Caco-2 (cell line): ENCODE measurements at regions not wholly inside any gene's neighbourhood (a gene's known extent, or its start where the extent isn't known, plus 50 kb on each side); places are given as distances from the start of the nearest gene placed in this dataset.

Experiments used
- BruUV-seq: library from RNA; stranded (reverse); fragments of 400-500 nt; replicated peaks from 2 replicates; lab custom pipeline; 2021; lab: Mats Ljungman, UMichigan
- CTCF ChIA-PET: fragments of 300-600 bp; sonication (Branson Sonifier 250); formaldehyde crosslinking; loops from one replicate; lab custom pipeline; 2022; ENCODE audit warnings: antibody characterized with exemption; lab: Charles Lee
- POLR2A ChIA-PET: fragments of 300-600 bp; sonication (Branson Sonifier 250); formaldehyde crosslinking; loops from one replicate; lab custom pipeline; 2022; ENCODE audit warnings: antibody characterized with exemption; lab: Charles Lee
- DNase-seq, 2 experiments: peaks; one replicate each; pipeline versions ENCODE4 v3.0.0 to v3.0.0-alpha.2; 2020 to 2022
- H3K27me3 ChIP-seq: replicated peaks from 2 replicates; pipeline ENCODE4 v1.6.0; 2011; ENCODE audit warnings: low read length; ENCODE audit not compliant: control insufficient read depth, insufficient read depth
- H3K36me3 ChIP-seq: 2 replicates; pipeline ENCODE4 v1.5.1; 2011; ENCODE audit warnings: low read length; ENCODE audit not compliant: control insufficient read depth, insufficient read depth
- H3K4me1 ChIP-seq: fragments of 250-450 bp; sonication (Bioruptor Pico); 2 replicates; pipeline ENCODE4 v1.5.1; 2020; ENCODE audit warnings: mild to moderate bottlenecking
- H3K4me3 ChIP-seq: 2 replicates; pipeline ENCODE4 v1.5.1; 2011; ENCODE audit warnings: low read depth, mild to moderate bottlenecking, control low read depth, low read length
- H3K9me3 ChIP-seq: fragments of 250-450 bp; sonication (Bioruptor Pico); 2 replicates; pipeline ENCODE4 v1.5.1; 2020; ENCODE audit warnings: mild to moderate bottlenecking, moderate library complexity
- H3K27ac Mint-ChIP-seq: one replicate; pipeline ENCODE4 v1.8.0; 2022; ENCODE audit warnings: mixed read lengths; ENCODE audit not compliant: unreplicated experiment
- H3K27me3 Mint-ChIP-seq: one replicate; pipeline ENCODE4 v1.8.0; 2022; ENCODE audit warnings: mixed read lengths; ENCODE audit not compliant: insufficient read depth, unreplicated experiment
- H3K36me3 Mint-ChIP-seq: one replicate; pipeline ENCODE4 v1.8.0; 2022; ENCODE audit warnings: mild to moderate bottlenecking, mixed read lengths; ENCODE audit not compliant: insufficient read depth, unreplicated experiment
- H3K4me1 Mint-ChIP-seq: one replicate; pipeline ENCODE4 v1.8.0; 2022; ENCODE audit warnings: low read depth, mixed read lengths; ENCODE audit not compliant: unreplicated experiment
- H3K4me3 Mint-ChIP-seq: one replicate; pipeline ENCODE4 v1.8.0; 2022; ENCODE audit warnings: mild to moderate bottlenecking, moderate library complexity, mixed read lengths; ENCODE audit not compliant: unreplicated experiment
- H3K9me3 Mint-ChIP-seq: one replicate; pipeline ENCODE4 v1.8.0; 2022; ENCODE audit warnings: mixed read lengths; ENCODE audit not compliant: unreplicated experiment
- CTCF ChIP-seq, 2 experiments: fragments of 200-600 bp in 1 of 2; IDR thresholded peaks; 1 replicate in 1 of 2; 2 replicates in 1 of 2; pipeline versions ENCODE4 v1.5.1 to v1.8.0; 2011 to 2022; ENCODE audit warnings: antibody characterized with exemption in 1 of 2, control low read depth in 1 of 2, inconsistent platforms in 1 of 2, low read depth in 1 of 2, low read length in 1 of 2, mild to moderate bottlenecking in 1 of 2, moderate library complexity in 1 of 2; ENCODE audit not compliant: insufficient read depth in 1 of 2, severe bottlenecking in 1 of 2, unreplicated experiment in 1 of 2
- intact Hi-C: fragments of 100-400 bp; cut with micrococcal nuclease; formaldehyde crosslinking; loops from one replicate; pipeline ENCODE4 v1.10.0; 2022; ENCODE audit not compliant: unreplicated experiment

GRCh38 chr6:94175465-94175864 is 756.1 kb upstream of the EPHA7 start:
- no TSS peak for BruUV-seq
- Mint-ChIP-seq H3K27ac (no peak overlapping the region), H3K4me3 (no peak overlapping the region), H3K4me1 (no peaks in the 10 kb centered on the region), H3K9me3 (no peaks in the 10 kb centered on the region), H3K27me3 (no peaks in the 10 kb centered on the region), H3K36me3 (no peaks in the 10 kb centered on the region)
- Histone ChIP-seq H3K4me3 (no peak overlapping the region), H3K9me3 (no peaks in the 10 kb centered on the region), H3K36me3 (no peaks in the 10 kb centered on the region), H3K27me3 (no peaks in the 10 kb centered on the region), H3K4me1 (no peaks in the 10 kb centered on the region)
- ChIA-PET CTCF (no interaction called here), POLR2A (no interaction called here)
- intact Hi-C loops = no loop called here
- no peak for TF ChIP-seq CTCF (IDR thresholded peaks at IDR 0.05; ENCODE audit: insufficient read depth in 1 of 2, low read depth in 1 of 2, low read length in 1 of 2, severe bottlenecking in 1 of 2, unreplicated experiment in 1 of 2)
- DNase-seq = no peak

GRCh38 chr6:94163877-94164276 is 744.5 kb upstream of the EPHA7 start:
- Histone ChIP-seq H3K27me3 (no peaks in the 10 kb centered on the region), H3K4me1 (no peaks in the 10 kb centered on the region), H3K4me3 (no peak overlapping the region), H3K36me3 (no peaks in the 10 kb centered on the region), H3K9me3 (no peaks in the 10 kb centered on the region)
- Mint-ChIP-seq H3K27me3 (no peaks in the 10 kb centered on the region), H3K27ac (no peak overlapping the region), H3K9me3 (no peaks in the 10 kb centered on the region), H3K4me3 (no peak overlapping the region), H3K36me3 (no peaks in the 10 kb centered on the region), H3K4me1 (no peaks in the 10 kb centered on the region)
- TF ChIP-seq CTCF (IDR thresholded peaks at IDR 0.05; ENCODE audit: insufficient read depth in 1 of 2, low read depth in 1 of 2, low read length in 1 of 2, severe bottlenecking in 1 of 2, unreplicated experiment in 1 of 2) = no peak
- DNase-seq = no peak
- CTCF ChIA-PET = no interaction called here
- no TSS peak for BruUV-seq
- intact Hi-C loops = no loop called here
- POLR2A ChIA-PET = no interaction called here

- POLR2A ChIA-PET = no interaction called here
- BruUV-seq = no TSS peak
- Histone ChIP-seq H3K4me3 (no peak overlapping the region), H3K27me3 (no peaks in the 10 kb centered on the region), H3K36me3 (no peaks in the 10 kb centered on the region), H3K4me1 (no peaks in the 10 kb centered on the region), H3K9me3 (no peaks in the 10 kb centered on the region)
- no peak overlapping the region for H3K4me3 Mint-ChIP-seq
- H3K4me1 Mint-ChIP-seq = no peaks in the 10 kb centered on the region
- no peak for TF ChIP-seq CTCF (IDR thresholded peaks at IDR 0.05; ENCODE audit: insufficient read depth in 1 of 2, low read depth in 1 of 2, low read length in 1 of 2, severe bottlenecking in 1 of 2, unreplicated experiment in 1 of 2)
- no peaks in the 10 kb centered on the region for H3K9me3 Mint-ChIP-seq
- no peak for DNase-seq
- CTCF ChIA-PET = no interaction called here
- no peak overlapping the region for H3K27ac Mint-ChIP-seq
- intact Hi-C loops = no loop called here
- H3K36me3 Mint-ChIP-seq = no peaks in the 10 kb centered on the region
- no peaks in the 10 kb centered on the region for H3K27me3 Mint-ChIP-seq
Observed at GRCh38 chr6:94150886-94151285, 731.5 kb upstream of the EPHA7 start.
